ENCODE measurements at regions not wholly inside any gene's neighbourhood (a gene's known extent, or its start where the extent isn't known, plus 50 kb on each side); places are given as distances from the start of the nearest gene placed in this dataset.
A peak's percentile ranks its signal among the peaks of the same experiment; 100 is the strongest.

DNA sequence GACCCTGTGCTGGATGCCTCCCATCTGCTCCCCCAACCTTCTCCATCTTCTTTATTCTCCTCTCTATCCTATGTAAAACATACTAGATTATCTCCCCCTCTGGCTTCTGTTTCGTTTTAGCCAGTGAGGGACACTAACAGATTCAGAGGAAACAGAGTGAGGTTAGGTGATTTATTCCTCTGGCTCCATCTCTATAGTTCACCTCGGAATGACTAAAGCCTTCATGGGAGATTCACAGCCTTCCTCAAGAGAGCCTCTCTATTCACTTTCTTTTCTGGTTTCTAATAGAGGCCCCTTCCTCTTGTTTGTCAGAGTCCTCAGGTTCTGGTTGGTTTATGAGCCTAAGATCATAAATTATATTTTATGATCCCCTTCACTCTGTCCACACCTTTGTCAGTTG, 633.1 kb upstream of the TYRP1 start:
- TF ChIP-seq POLR2A (IDR thresholded peaks at IDR 0.05), result no peak
- TF ChIP-seq, protein P1, sequence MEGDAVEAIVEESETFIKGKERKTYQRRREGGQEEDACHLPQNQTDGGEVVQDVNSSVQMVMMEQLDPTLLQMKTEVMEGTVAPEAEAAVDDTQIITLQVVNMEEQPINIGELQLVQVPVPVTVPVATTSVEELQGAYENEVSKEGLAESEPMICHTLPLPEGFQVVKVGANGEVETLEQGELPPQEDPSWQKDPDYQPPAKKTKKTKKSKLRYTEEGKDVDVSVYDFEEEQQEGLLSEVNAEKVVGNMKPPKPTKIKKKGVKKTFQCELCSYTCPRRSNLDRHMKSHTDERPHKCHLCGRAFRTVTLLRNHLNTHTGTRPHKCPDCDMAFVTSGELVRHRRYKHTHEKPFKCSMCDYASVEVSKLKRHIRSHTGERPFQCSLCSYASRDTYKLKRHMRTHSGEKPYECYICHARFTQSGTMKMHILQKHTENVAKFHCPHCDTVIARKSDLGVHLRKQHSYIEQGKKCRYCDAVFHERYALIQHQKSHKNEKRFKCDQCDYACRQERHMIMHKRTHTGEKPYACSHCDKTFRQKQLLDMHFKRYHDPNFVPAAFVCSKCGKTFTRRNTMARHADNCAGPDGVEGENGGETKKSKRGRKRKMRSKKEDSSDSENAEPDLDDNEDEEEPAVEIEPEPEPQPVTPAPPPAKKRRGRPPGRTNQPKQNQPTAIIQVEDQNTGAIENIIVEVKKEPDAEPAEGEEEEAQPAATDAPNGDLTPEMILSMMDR (IDR thresholded peaks at IDR 0.05), result no peak

DNA sequence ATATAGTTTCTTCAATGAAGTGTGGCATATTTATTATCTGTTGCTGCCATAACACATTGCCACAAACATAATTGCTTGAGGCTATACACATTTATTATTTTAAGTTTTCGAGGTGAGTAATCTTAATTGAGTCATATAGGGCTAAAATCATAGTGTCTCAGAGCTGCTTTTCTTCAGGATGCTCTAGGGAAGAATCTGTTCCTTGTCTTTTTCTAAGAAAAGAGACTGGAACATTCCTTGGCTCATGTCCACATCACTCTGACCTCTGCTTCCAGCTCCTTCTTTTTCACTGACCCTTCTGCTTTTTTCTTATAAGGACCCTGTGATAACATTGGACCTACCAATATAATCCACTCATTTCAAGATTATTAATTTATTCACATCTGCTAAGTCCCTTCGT, 632.4 kb upstream of the TYRP1 start:
- TF ChIP-seq POLR2A (IDR thresholded peaks at IDR 0.05), result no peak
- TF ChIP-seq, protein P1 (IDR thresholded peaks at IDR 0.05), result no peak
- intact Hi-C loops (cut with DNase I; ENCODE audit: low total_unique reads), result no loop called here
- Histone ChIP-seq H3K27ac (peak overlapping the region in 1 of 2 donors; percentile 32), H3K36me3 (ENCODE audit: low read depth, missing control alignments) (no peaks in the 10 kb centered on the region), H3K27me3 (no peaks in the 10 kb centered on the region), H3K4me3 (no peak overlapping the region), H3K9me3 (no peaks in the 10 kb centered on the region), H3K4me1 (peaks cover 29% of the 10 kb centered on the region)
- WGBS, 2 donors, result 53 to 54% methylated on average over 2 of the region's 2 CpGs
- no peak for DNase-seq

More for the DNA sequence above, 633.1 kb upstream of the TYRP1 start:
- DNase-seq, result no peak
- no peaks in the 10 kb centered on the region for H3K27me3 ChIP-seq
- no peak overlapping the region for H3K4me3 ChIP-seq
- peak overlapping the region in 1 of 2 donors; percentile 32 for H3K27ac ChIP-seq
- H3K4me1 ChIP-seq, result peaks cover 24% of the 10 kb centered on the region
- no peaks in the 10 kb centered on the region for H3K36me3 ChIP-seq (ENCODE audit: low read depth, missing control alignments)
- 60 to 69% methylated on average over 2 of the region's 2 CpGs for WGBS, 2 donors
- intact Hi-C loops (cut with DNase I; ENCODE audit: low total_unique reads), result no loop called here
- no peaks in the 10 kb centered on the region for H3K9me3 ChIP-seq

DNA sequence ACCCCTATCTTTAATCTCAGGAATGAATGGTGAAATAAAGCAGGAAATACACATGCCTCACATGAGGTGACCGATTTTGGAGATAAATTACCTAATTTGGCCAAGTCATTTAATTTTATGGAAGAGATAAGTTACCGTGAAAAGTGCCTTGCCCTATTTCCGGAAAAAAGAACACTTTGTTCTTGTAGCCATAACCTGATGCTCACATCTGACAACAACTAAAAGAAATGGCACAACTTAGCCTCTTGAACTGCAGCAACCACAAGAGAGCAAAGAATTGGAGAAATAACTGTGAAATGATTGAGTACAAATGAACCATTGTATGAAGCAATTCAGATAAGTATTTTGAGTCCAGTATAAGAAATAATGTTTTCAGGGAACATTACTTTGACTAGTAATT, 628.1 kb upstream of the TYRP1 start:
- no peak for TF ChIP-seq POLR2A (IDR thresholded peaks at IDR 0.05)
- TF ChIP-seq, protein P1 (IDR thresholded peaks at IDR 0.05), result no peak
- Histone ChIP-seq H3K27ac (peak overlapping the region; percentile 0 to 64), H3K4me1 (peaks cover 22% of the 10 kb centered on the region), H3K36me3 (ENCODE audit: low read depth, missing control alignments) (no peaks in the 10 kb centered on the region), H3K27me3 (no peaks in the 10 kb centered on the region), H3K4me3 (no peak overlapping the region), H3K9me3 (no peaks in the 10 kb centered on the region)
- DNase-seq, result no peak
- intact Hi-C loops (cut with DNase I; ENCODE audit: low total_unique reads), result no loop called here
- WGBS, 2 donors, result 35 to 41% methylated on average over 3 of the region's 3 CpGs

DNA sequence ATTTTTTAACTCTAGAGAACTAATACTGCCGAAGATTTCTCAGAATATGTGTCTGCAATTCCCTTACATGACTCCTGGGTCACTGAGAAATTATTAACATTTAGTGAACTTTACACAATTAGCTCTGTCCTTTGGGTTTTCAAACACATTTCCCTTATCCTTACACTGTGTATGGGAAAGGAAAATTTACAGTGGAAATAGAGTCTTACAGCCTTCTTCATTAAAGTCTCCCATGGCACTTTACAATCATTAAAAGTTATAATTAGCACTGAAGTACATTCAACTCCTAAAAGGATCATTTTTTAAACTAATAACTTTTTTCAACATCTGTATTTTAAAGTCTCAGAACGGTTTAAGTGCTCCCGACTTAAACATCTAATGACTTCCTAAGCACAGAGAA, 627.5 kb upstream of the TYRP1 start:
- peak overlapping the region; percentile 12 to 64 for H3K27ac ChIP-seq
- 60 to 67% methylated on average over 3 of the region's 3 CpGs for WGBS, 2 donors
- H3K4me3 ChIP-seq, result no peak overlapping the region
- H3K4me1 ChIP-seq, result peaks cover 22% of the 10 kb centered on the region
- H3K36me3 ChIP-seq (ENCODE audit: low read depth, missing control alignments), result no peaks in the 10 kb centered on the region
- intact Hi-C loops (cut with DNase I; ENCODE audit: low total_unique reads), result no loop called here
- no peaks in the 10 kb centered on the region for H3K9me3 ChIP-seq
- no peaks in the 10 kb centered on the region for H3K27me3 ChIP-seq
- no peak for DNase-seq
- no peak for TF ChIP-seq POLR2A (IDR thresholded peaks at IDR 0.05)
- TF ChIP-seq, protein P1 (IDR thresholded peaks at IDR 0.05), result no peak

DNA sequence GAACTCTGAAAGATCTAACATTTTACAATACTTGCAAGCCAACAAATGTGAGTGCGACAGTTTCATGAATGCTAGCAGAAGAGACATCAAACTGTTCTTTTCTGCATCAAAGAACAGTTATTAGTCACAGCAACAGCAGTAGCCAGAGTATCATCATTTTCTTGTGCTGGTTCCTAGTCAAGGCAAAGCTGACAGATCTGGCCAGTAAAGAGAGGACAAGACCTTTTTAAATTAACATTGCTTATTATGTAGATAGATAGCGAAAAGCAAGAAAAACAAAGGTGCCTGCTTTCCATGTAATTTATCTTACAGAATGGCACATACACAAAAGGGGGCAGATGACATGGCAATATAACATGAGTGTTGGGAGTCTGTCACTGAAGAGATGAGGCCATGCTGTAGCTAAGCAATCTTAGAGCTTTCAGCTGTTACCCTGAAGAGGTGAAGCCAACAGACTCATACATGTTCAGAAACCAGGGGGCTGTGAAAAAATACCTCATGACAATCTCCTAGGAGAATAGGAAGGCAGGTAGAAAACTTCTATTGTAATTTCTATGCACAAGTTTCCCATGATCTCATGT, 626.6 kb upstream of the TYRP1 start:
- no peak overlapping the region for H3K4me3 ChIP-seq
- no peaks in the 10 kb centered on the region for H3K36me3 ChIP-seq (ENCODE audit: low read depth, missing control alignments)
- no peak overlapping the region for H3K27ac ChIP-seq
- TF ChIP-seq, protein P1 (IDR thresholded peaks at IDR 0.05), result no peak
- no peak for TF ChIP-seq POLR2A (IDR thresholded peaks at IDR 0.05)
- H3K27me3 ChIP-seq, result no peaks in the 10 kb centered on the region
- 94 to 95% methylated on average over 2 of the region's 2 CpGs for WGBS, 2 donors
- no peaks in the 10 kb centered on the region for H3K9me3 ChIP-seq
- intact Hi-C loops (cut with DNase I; ENCODE audit: low total_unique reads), result no loop called here
- H3K4me1 ChIP-seq, result peaks cover 15% of the 10 kb centered on the region
- no peak for DNase-seq
